SW480 (cell line): ENCODE measurements at regions not wholly inside any gene's neighbourhood (a gene's known extent, or its start where the extent isn't known, plus 50 kb on each side); places are given as distances from the start of the nearest gene placed in this dataset.
"Not testable (repeated sequence)": the region's sequence is repeated elsewhere in the genome, so short reads cannot be mapped to it uniquely, and the experiment has no call there.

Experiments used
- DNase-seq: peaks from one replicate; pipeline ENCODE4 v3.0.0-alpha.2; 2016; ENCODE audit warnings: low spot score

GRCh38 chr12:18794000-18794399 is 56.1 kb downstream of the CAPZA3 start:
- no peak for DNase-seq

DNA sequence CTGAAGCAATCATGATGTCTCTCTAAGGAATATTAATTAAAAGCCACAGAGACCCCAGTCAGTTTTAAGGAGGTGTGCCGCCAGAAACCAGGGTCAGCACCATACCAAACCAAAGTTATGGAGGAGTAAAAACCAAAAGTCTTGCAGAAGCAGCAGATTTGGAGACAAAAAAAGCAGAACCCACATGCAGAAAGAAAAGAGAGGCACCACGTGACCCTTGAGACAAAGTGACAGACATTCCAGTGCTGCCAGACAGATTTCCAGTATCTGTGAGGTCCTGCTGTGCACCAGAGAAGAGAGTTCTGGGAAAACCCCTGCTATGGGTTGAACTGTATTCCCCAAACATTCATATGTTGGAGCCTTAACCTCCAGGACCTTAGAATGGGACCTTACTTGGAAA is 59.7 kb downstream of the CAPZA3 start:
- DNase-seq: no peak

DNA sequence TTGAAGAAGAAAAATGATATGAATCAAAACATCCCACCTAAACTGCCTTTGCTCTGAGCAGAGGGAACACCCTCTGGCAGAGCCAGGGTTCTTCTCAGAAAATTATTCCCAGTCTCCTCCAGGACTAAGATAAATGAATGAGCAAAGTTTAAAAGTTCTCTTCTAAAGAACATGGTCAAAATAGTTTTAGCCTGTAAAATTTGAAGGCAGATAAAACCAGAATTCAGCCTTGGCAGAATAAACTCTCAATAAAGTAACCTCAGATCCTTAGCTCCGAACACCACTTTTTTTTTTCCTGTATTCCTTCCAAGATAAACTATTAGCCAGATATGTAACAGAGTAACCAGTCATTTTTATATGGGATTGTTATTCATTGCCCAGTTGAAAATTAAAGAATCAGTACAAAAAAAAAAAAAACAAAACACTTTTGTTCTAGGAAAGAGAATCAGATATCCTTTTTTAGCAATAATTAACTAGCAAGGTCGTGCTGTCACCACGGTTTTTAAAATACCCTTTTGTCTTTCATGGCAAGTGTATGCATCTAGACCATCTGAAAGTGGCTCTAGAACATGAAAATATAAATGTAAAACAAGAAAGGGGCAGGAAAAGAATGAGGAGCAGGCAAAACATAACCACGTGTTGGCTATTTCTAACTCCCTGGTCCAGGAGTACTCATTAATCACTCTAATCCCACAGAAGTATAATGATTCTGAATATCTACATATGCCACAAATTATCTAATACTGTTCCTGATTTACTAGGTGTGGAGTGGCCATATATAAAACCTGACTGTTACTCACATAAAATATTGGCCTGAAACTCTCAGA is 60.8 kb downstream of the CAPZA3 start:
- no peak for DNase-seq

DNA sequence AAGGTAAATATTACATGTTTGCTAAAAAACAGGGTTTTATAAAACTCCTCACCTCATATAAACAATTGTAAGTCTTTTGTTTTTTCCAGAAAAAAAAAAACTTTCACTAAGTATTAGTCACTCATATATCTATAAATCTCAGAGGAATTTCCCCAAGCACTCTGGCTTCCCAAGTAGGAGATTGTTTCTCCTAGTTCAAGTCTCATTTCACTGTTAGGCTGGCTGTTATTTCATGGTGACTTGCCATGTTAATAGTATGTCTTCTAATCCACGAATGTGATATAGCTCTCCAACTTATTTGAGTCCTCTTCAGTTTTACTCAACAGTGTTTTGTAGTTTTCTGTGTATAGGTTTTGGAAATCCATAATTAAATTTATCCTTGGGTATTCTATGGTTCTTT is 61.6 kb downstream of the CAPZA3 start:
- DNase-seq: no peak

- no peak for DNase-seq
Measured at GRCh38 chr12:18805516-18806248, 67.8 kb downstream of the CAPZA3 start.

DNA sequence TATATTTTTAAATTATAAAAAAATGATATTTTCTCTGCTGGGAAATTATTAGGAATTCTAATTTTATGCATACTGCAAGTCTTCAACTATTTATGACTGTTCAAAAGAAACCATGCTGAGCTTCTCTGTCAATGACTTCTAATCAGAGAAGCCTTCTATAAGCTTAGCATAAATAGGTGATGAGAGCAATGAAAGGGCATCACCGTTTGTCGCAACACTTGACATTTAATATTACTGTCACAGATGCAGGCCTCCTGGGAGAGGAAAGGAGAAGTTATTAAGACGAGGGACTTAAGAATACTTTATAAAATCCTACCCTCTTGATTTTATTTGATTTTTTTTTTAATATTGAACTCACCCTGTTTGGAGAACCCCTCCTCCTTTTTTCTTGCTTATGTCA is 69.8 kb downstream of the CAPZA3 start:
- no peak for DNase-seq

DNA sequence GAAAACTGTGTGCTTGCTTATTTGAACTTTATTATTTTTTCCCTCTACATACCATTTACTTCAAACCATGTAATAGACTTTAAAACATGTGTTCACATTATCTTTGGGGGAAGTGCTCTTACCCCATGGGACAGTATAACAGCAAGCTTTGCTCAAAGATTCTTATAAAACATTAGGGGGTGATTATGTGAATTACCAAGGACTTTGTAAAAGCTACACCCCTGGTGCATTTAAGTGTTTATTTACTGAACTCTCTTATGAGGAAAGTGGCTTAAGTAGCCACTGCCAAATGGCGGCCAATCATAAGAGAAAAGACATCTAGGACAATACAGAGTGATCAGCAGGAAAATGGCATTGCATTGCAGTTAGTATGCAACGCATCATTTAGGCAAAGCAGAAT is 70.3 kb downstream of the CAPZA3 start:
- no peak for DNase-seq

GRCh38 chr12:18810537-18811253 is 72.8 kb downstream of the CAPZA3 start:
- DNase-seq: no peak

- DNase-seq: no peak
Measured at GRCh38 chr12:18811273-18811672, 73.4 kb downstream of the CAPZA3 start.

- DNase-seq: no peak
Measured at GRCh38 chr12:18813753-18814152, 75.8 kb downstream of the CAPZA3 start.

DNA sequence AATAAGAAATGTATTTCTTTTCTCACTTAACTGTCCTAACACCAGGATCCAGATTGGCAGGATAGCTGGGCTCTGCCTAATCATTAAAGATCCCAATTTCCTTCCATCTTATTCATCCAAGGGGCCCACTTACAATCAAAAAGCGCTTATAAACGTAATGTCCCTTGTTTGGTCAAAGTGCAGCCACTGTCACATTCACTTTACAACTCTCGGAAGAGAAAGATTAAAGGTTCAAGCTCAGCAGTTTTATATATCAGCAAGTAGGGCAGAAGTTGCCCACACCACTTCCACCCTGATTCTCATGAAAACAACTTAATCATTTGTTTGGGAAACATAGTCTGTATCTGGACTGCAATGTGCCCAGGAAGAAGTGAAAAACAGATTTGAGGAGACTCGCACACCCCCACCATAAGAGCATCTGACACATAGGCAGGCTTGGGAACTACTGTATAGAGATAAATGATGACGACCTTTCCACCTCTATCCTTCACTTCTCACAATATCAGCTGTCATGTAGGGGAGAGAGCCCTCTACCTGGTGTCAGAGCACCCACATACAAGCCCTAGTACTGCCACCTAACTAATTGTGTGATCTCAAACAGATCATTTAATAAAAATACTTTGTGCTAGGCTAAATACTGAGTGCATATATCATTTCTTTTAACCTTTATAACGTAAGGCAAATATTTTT is 80.8 kb downstream of the CAPZA3 start:
- no peak for DNase-seq

- no peak for DNase-seq
Measured at GRCh38 chr12:18819484-18819883, 81.6 kb downstream of the CAPZA3 start.

DNA sequence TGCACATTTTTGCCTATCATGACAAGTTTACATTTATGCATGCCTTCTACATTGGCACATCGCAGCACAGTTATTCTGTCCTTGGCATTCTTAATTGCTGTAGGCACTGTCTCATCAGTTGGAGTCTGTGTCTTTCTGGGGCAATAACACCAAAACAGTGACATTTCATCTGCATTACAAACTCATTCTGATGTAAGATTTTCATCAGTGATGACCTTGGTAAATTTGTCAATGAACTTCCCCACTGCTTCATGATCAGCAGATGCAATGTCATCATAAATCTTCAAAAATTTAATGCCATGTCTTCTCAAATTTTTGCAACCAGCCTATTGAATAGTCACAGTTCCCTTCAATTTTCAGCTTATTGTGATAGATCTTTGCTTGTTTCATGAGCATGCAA is 85.5 kb downstream of the CAPZA3 start:
- no peak for DNase-seq

DNA sequence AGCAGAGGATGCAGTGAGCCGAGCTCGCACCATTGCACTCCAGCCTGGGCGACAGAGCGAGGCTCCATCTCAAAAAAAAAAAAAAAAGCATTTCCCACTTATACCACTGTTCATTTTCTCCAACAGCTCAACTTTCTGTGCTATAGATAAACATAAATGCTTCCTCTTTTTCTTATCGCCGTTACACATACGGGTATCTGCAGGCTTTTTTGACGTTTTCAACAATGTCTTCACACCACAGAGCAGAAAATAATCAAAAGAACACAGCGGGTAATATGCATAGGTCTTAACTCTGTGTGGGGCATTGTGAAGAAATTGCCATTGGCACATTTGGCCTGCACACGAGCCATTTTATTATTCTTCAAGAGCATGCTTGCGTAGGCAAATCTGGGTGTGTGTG is 86.4 kb downstream of the CAPZA3 start:
- no peak for DNase-seq

DNA sequence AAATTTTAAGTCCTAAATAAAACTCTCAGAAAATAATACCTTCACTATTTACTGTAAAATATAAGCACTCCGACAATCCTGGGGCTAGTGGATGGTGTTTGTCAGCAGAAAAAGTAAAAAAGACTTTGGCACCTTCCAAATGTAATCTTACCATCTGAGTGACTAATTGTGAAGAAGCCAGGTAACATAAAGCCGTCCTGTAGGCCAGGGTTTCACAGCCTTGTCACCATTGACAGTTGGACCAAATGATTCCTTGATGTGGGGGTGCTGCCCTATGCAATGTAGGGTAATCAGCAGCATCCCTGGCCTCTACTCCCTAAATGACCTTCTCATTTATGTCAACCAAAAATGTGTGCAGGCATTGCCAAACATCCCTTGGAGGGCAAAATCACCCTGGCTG is 87.2 kb downstream of the CAPZA3 start:
- no peak for DNase-seq

DNA sequence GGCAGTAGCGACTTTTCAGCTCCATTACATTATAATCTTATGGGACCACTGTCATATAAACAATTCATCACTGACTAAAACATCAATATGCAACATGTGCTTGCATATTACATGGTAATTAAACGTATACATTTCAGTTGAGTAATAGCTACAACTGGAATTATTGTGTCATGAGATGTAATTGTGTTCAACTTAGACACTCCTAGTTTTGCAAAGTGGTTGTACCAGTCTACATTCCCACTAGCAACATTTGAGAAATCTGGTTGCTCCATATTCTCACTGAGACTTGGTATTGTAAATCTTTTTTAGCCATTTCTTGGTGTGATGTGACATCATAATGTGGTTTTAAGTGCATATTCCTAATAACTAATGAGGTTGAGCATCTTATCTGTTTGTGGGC is 90.0 kb downstream of the CAPZA3 start:
- no peak for DNase-seq

- no peak for DNase-seq
Measured at GRCh38 chr12:18828483-18828882, 90.6 kb downstream of the CAPZA3 start.

DNA sequence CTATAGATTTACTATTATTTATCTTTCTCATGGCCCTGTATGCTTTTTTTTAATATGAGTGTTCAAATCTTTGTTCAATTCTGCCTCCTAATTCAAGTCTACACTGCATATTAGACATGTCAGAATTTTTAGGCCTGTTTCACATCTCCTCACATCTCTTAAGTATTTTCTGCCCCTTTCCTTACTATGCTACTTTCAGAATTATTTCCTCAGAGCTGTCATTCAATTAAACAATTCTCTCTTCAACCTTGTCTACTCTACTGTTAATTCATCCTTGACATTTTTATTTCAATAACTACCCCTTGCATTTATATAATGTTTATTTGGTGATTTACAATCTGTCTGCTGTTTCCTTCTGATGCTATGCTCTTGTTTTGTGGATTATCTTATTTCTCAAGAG is 91.1 kb downstream of the CAPZA3 start:
- no peak for DNase-seq

GRCh38 chr12:18832932-18833331 is 95.0 kb downstream of the CAPZA3 start:
- DNase-seq: not testable (repeated sequence)

DNA sequence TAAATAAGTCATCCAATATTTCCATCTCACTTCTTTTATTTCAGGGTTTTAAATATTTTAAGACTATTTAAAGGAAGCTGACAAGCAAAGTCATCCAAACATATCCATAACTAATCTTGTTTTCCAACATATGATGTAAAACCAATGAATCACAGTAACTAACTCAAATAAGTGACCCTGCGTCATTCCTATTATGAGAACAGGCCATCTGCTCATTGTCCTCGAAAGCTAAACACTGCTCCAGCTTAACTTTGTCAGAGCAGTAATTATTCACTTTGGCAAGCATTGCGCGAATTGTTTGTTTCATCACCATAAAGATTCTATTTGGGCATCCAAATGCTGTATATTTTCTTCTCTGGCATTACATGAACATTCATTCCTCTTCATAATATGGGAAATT is 99.1 kb downstream of the CAPZA3 start:
- no peak for DNase-seq

DNA sequence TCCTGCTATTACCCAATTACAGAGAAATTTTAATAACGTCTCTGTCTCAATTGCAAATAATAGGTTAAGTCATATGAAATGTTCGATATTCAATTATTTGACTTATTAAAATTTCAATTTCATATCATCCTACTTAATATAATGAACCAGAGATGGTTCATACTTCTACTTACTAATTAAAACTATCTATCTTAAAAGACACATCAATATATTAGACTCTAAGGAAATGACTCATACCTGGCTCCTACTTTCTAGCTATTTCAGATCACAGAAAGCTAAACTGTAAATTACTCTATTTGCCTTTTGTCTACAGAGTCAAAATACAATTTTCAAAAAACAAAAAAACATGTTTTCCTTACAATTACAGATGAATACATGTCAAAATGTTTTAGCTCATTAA is 99.6 kb downstream of the CAPZA3 start:
- no peak for DNase-seq

- DNase-seq: not testable (repeated sequence)
Measured at GRCh38 chr12:18840997-18841396, 103.1 kb downstream of the CAPZA3 start.
